B cell (primary cell): ENCODE measurements at regions not wholly inside any gene's neighbourhood (a gene's known extent, or its start where the extent isn't known, plus 50 kb on each side); places are given as distances from the start of the nearest gene placed in this dataset.

Source experiments
- ATAC-seq: fragments of 200-7000 bp; cut with Tn5 transposase; one replicate; pipeline ENCODE4 v1.10.0; 2021; ENCODE audit warnings: low read depth, mild to moderate bottlenecking, moderate number of reproducible peaks, moderate library complexity
- CTCF ChIA-PET: fragments of 350-600 bp; sonication (Branson Sonifier 250); formaldehyde crosslinking; loops from one replicate; lab custom pipeline; 2021; ENCODE audit warnings: antibody characterized with exemption, inconsistent platforms; lab: Charles Lee
- POLR2A ChIA-PET: fragments of 350-600 bp; sonication (Branson Sonifier 250); formaldehyde crosslinking; loops from one replicate; lab custom pipeline; 2021; ENCODE audit warnings: antibody characterized with exemption; lab: Charles Lee
- DNase-seq: peaks from one replicate; pipeline ENCODE4 v3.0.0; 2013
- H2AFZ ChIP-seq: 2 replicates; pipeline ENCODE4 v1.6.1; 2012; ENCODE audit warnings: mild to moderate bottlenecking, low read depth, low read length; ENCODE audit not compliant: insufficient read depth, poor library complexity, severe bottlenecking
- H3K27ac ChIP-seq, 2 donors: 1 replicate in 1 of 2; 2 replicates in 1 of 2; pipeline ENCODE4 v1.5.1; 2012 to 2013; ENCODE audit warnings: low read length in 2 of 2, mild to moderate bottlenecking in 2 of 2, moderate library complexity in 1 of 2
- H3K27me3 ChIP-seq, 4 experiments: fragments of 200-600 bp in 1 of 4; sonication (generic) in 1 of 4; replicated peaks in 1 of 4; 1 replicate in 2 of 4; 2 replicates in 2 of 4; pipeline versions ENCODE4 v1.6.1 to v1.7.0; 2013 to 2016; ENCODE audit warnings: low read length in 3 of 4, mild to moderate bottlenecking in 2 of 4, mixed read lengths in 1 of 4, moderate library complexity in 1 of 4; ENCODE audit not compliant: insufficient read depth in 4 of 4, control insufficient read depth in 3 of 4; ENCODE audit errors: control extremely low read depth in 1 of 4
- H3K36me3 ChIP-seq, 2 experiments: replicated peaks in 1 of 2; 1 replicate in 1 of 2; 2 replicates in 1 of 2; pipeline versions ENCODE4 v1.6.1 to v1.7.1; 2013; ENCODE audit warnings: low read length in 1 of 2; ENCODE audit not compliant: insufficient read depth in 2 of 2, control insufficient read depth in 1 of 2; ENCODE audit errors: control extremely low read depth in 1 of 2, extremely low read depth in 1 of 2
- H3K4me1 ChIP-seq, 2 donors: fragments of 200-600 bp in 1 of 2; sonication (generic) in 1 of 2; 1 replicate in 1 of 2; 2 replicates in 1 of 2; pipeline versions ENCODE4 v1.5.1 to v1.6.1; 2013 to 2017; ENCODE audit warnings: low read length in 2 of 2; ENCODE audit not compliant: control insufficient read depth in 2 of 2, insufficient read depth in 2 of 2
- H3K4me2 ChIP-seq: replicated peaks from 2 replicates; pipeline ENCODE3; 2012; ENCODE audit warnings: mild to moderate bottlenecking, low read depth, low read length; ENCODE audit not compliant: poor library complexity, severe bottlenecking
- H3K4me3 ChIP-seq, 5 experiments: fragments of 200-600 bp in 1 of 5; sonication (generic) in 1 of 5; 1 replicate in 3 of 5; 2 replicates in 2 of 5; pipeline versions ENCODE4 v1.5.1 to v1.7.0; 2011 to 2016; ENCODE audit warnings: low read length in 4 of 5, mild to moderate bottlenecking in 4 of 5, low read depth in 2 of 5, control low read depth in 1 of 5, moderate library complexity in 1 of 5; ENCODE audit not compliant: insufficient read depth in 1 of 5; ENCODE audit errors: control extremely low read depth in 1 of 5, extremely low read depth in 1 of 5
- H3K79me2 ChIP-seq: fragments of 200-600 bp; sonication (generic); one replicate; pipeline ENCODE4 v1.6.0; 2016; ENCODE audit warnings: low read length; ENCODE audit not compliant: control insufficient read depth, insufficient read depth
- H3K9ac ChIP-seq: fragments of 200-600 bp; sonication (generic); 2 replicates; pipeline ENCODE4 v1.6.1; 2017; ENCODE audit warnings: mild to moderate bottlenecking, low read length, moderate library complexity
- H3K9me3 ChIP-seq, 3 donors: one replicate each; pipeline versions ENCODE4 v1.6.1 to v1.7.1; 2013; ENCODE audit warnings: low read length in 2 of 3; ENCODE audit not compliant: control insufficient read depth in 2 of 3, insufficient read depth in 1 of 3; ENCODE audit errors: control extremely low read depth in 1 of 3
- H4K20me1 ChIP-seq: 2 replicates; pipeline ENCODE4 v1.6.0; 2012; ENCODE audit warnings: mild to moderate bottlenecking, low read length; ENCODE audit not compliant: insufficient read depth, control insufficient read depth, poor library complexity, severe bottlenecking
- H3K27ac Mint-ChIP-seq: one replicate; pipeline ENCODE4 v1.8.0; 2021; ENCODE audit warnings: mixed read lengths
- H3K27me3 Mint-ChIP-seq: one replicate; pipeline ENCODE4 v1.8.0; 2021; ENCODE audit warnings: mixed read lengths
- H3K4me1 Mint-ChIP-seq: one replicate; pipeline ENCODE4 v1.8.0; 2021; ENCODE audit warnings: mixed read lengths
- H3K4me3 Mint-ChIP-seq: one replicate; pipeline ENCODE4 v1.8.0; 2021; ENCODE audit warnings: mixed read lengths
- H3K9me3 Mint-ChIP-seq: one replicate; pipeline ENCODE4 v1.8.0; 2022; ENCODE audit warnings: mixed read lengths; ENCODE audit not compliant: insufficient read depth
- EZH2 ChIP-seq: IDR thresholded peaks from 2 replicates; pipeline ENCODE4 v1.6.1; 2012; ENCODE audit warnings: borderline replicate concordance, low read depth, mild to moderate bottlenecking, moderate library complexity, low read length; ENCODE audit not compliant: insufficient read depth, poor library complexity, severe bottlenecking
- WGBS: methylation state at CpG from one replicate; pipeline ENCODE4 v1.1.5; 2013; ENCODE audit warnings: missing lambda C conversion rate; ENCODE audit not compliant: insufficient coverage; 5-methylcytosine and 5-hydroxymethylcytosine counted together
- intact Hi-C: fragments of 100-400 bp; cut with micrococcal nuclease; formaldehyde crosslinking; loops from one replicate; pipeline ENCODE4 v1.10.0; 2022
- TF ChIP-seq, protein P1 (sequence below): fragments of 200-600 bp; IDR thresholded peaks from one replicate; pipeline ENCODE4 v1.8.0; 2022; ENCODE audit warnings: antibody characterized with exemption, mild to moderate bottlenecking

DNA sequence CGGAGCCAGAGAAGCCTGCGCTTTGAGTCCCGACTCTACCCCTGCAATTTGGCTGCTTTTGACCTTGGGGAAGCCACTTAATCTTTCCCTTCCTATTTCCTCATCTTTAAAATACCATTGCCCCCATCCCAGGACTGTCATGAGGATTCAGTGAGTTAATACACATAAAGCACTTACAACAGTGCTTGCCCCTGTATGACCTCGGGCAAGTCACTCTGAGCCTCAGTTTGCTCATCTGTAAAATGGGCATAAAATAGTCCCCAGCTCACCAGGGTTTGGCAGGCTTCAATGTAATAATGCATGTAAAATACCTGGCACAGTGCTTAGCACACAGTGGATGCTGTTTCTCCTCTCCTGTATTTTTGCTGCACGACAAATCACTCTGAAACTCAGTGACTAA lies 278.7 kb upstream of the PWP1 start:
- Histone ChIP-seq H3K9ac (no peak overlapping the region), H3K79me2 (no peaks in the 10 kb centered on the region), H4K20me1 (no peaks in the 10 kb centered on the region), H3K4me2 (no peak overlapping the region), H3K4me1 (no peaks in the 10 kb centered on the region), H3K27ac (no peak overlapping the region), H2AFZ (no peak overlapping the region), H3K27me3 (no peaks in the 10 kb centered on the region), H3K36me3 (no peaks in the 10 kb centered on the region), H3K4me3 (no peak overlapping the region), H3K9me3 (peaks cover 0 to 3% (median 0%) of the 10 kb centered on the region in 3 donors)
- ChIA-PET CTCF (no interaction called here), POLR2A (no interaction called here)
- H3K4me1 Mint-ChIP-seq: no peaks in the 10 kb centered on the region
- TF ChIP-seq EZH2: no peak
- TF ChIP-seq, protein P1, sequence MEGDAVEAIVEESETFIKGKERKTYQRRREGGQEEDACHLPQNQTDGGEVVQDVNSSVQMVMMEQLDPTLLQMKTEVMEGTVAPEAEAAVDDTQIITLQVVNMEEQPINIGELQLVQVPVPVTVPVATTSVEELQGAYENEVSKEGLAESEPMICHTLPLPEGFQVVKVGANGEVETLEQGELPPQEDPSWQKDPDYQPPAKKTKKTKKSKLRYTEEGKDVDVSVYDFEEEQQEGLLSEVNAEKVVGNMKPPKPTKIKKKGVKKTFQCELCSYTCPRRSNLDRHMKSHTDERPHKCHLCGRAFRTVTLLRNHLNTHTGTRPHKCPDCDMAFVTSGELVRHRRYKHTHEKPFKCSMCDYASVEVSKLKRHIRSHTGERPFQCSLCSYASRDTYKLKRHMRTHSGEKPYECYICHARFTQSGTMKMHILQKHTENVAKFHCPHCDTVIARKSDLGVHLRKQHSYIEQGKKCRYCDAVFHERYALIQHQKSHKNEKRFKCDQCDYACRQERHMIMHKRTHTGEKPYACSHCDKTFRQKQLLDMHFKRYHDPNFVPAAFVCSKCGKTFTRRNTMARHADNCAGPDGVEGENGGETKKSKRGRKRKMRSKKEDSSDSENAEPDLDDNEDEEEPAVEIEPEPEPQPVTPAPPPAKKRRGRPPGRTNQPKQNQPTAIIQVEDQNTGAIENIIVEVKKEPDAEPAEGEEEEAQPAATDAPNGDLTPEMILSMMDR: no peak
- no peak for ATAC-seq
- H3K4me3 Mint-ChIP-seq: no peak overlapping the region
- no peak for DNase-seq
- WGBS: 100% methylated on average over 4 of the region's 5 CpGs
- intact Hi-C loops: loop anchor here (10.0 kb wide), 1 partner anchor 272 kb away; no protein-coding TSS in a partner anchor
- H3K9me3 Mint-ChIP-seq: no peaks in the 10 kb centered on the region
- no peak overlapping the region for H3K27ac Mint-ChIP-seq
- H3K27me3 Mint-ChIP-seq: no peaks in the 10 kb centered on the region

DNA sequence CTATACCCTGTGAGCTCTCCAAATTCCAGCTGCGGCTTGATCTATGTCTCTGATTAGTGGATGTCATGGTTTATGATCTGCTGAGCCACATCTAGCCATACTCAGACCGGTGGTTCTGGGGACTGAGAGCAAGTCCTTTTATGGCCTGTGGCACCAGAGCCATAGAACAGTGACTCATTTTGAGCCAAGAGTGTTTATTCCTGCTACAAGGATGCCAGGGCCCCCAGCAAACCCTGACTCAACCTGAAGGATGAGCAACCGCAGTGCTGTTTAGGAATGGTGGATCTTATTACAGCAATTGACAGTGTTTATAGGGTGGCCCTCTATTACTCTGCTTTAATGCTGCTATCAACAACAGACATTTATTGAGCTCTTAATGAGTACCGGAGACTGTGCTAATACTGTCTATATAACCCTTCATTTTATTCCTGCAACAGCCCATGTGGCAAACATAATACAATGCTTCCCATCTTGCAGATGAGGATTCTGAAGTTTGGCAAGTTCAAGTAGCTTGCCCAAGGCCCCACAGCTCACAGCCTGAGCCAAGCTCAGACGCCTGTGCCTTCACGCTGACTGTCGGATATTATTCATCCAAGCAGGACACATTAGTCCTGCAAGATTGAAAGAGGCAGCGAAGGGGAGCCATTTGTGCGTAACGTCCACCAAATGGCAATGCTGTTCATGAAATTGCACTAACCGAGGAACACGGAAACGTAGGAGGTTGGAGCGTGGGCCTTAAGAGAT lies 273.6 kb upstream of the PWP1 start:
- TF ChIP-seq, protein P1: no peak
- no peak for TF ChIP-seq EZH2
- Histone ChIP-seq H4K20me1 (no peaks in the 10 kb centered on the region), H3K4me1 (no peaks in the 10 kb centered on the region), H3K9ac (no peak overlapping the region), H2AFZ (no peak overlapping the region), H3K27ac (no peak overlapping the region), H3K4me3 (no peak overlapping the region), H3K79me2 (no peaks in the 10 kb centered on the region), H3K27me3 (no peaks in the 10 kb centered on the region), H3K4me2 (no peak overlapping the region), H3K9me3 (no peaks in the 10 kb centered on the region), H3K36me3 (no peaks in the 10 kb centered on the region)
- no peak for DNase-seq
- 90% methylated on average over 12 of the region's 14 CpGs for WGBS
- ATAC-seq: no peak
- POLR2A ChIA-PET: no interaction called here
- no peak overlapping the region for H3K27ac Mint-ChIP-seq
- no peaks in the 10 kb centered on the region for H3K9me3 Mint-ChIP-seq
- intact Hi-C loops: no loop called here
- CTCF ChIA-PET: no interaction called here
- H3K4me1 Mint-ChIP-seq: no peaks in the 10 kb centered on the region
- no peaks in the 10 kb centered on the region for H3K27me3 Mint-ChIP-seq
- no peak overlapping the region for H3K4me3 Mint-ChIP-seq
